ENCODE measurements at regions not wholly inside any gene's neighbourhood (a gene's known extent, or its start where the extent isn't known, plus 50 kb on each side); places are given as distances from the start of the nearest gene placed in this dataset.

DNA sequence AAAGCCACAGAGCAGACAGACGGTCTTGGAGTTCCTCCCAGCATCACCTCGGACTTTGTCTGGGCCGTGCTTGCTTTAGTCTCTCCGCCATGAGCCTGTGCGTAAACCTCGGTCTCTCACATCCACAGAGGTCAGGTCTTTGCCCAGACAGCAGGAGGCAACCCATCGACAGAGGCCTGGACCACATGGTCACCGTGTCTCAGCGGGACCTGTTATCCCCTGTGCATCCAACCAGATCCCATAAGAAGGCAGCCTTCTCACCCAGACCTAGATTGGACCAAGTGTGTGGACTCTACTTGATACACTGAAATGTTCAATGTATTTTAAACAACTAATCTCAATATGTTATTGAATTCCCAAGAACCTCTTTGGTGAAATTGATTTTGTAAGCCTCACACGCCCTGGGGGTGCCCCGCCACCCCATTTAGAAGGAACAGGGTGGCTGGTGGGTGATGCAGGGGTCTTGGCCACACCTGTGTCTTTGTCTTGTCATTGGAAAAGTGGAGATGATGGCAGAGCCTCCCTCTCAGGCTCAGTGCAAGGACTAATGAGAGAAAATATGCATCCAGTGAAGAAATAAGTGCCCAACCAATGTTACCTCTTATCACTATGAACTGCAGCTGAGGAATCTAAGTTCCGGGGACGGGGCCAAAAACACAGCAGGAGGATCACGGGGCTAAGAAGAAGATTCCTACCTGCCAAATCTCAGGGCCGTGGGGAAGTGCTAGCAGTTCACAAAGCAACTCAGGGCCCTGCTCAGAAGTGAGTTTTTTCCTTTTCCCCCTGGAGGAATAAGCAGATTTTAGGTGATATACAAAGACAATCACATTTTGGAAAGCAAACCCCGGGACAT lies 101.6 kb upstream of the BACE2 start:
- TF ChIP-seq, protein P1, sequence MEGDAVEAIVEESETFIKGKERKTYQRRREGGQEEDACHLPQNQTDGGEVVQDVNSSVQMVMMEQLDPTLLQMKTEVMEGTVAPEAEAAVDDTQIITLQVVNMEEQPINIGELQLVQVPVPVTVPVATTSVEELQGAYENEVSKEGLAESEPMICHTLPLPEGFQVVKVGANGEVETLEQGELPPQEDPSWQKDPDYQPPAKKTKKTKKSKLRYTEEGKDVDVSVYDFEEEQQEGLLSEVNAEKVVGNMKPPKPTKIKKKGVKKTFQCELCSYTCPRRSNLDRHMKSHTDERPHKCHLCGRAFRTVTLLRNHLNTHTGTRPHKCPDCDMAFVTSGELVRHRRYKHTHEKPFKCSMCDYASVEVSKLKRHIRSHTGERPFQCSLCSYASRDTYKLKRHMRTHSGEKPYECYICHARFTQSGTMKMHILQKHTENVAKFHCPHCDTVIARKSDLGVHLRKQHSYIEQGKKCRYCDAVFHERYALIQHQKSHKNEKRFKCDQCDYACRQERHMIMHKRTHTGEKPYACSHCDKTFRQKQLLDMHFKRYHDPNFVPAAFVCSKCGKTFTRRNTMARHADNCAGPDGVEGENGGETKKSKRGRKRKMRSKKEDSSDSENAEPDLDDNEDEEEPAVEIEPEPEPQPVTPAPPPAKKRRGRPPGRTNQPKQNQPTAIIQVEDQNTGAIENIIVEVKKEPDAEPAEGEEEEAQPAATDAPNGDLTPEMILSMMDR (IDR thresholded peaks at IDR 0.05) = no peak
- TF ChIP-seq POLR2AphosphoS5 (IDR thresholded peaks at IDR 0.05; ENCODE audit: low read depth, low read length) = no peak
- TF ChIP-seq YY1 (IDR thresholded peaks at IDR 0.05; ENCODE audit: low read depth) = no peak
- TF ChIP-seq GABPA (IDR thresholded peaks at IDR 0.05; ENCODE audit: low read depth) = no peak
- no peak for TF ChIP-seq GATA2 (CRISPR knock-in tag; IDR thresholded peaks at IDR 0.05)
- TF ChIP-seq RAD21 (IDR thresholded peaks at IDR 0.05; ENCODE audit: low read length) = no peak
- no peak for TF ChIP-seq EZH2phosphoT487 (IDR thresholded peaks at IDR 0.05; ENCODE audit: borderline replicate concordance, low read depth)
- TF ChIP-seq, protein P2, sequence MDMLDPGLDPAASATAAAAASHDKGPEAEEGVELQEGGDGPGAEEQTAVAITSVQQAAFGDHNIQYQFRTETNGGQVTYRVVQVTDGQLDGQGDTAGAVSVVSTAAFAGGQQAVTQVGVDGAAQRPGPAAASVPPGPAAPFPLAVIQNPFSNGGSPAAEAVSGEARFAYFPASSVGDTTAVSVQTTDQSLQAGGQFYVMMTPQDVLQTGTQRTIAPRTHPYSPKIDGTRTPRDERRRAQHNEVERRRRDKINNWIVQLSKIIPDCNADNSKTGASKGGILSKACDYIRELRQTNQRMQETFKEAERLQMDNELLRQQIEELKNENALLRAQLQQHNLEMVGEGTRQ (IDR thresholded peaks at IDR 0.05; ENCODE audit: borderline replicate concordance, low read depth, low read length) = no peak

Measured in SK-N-SH (cell line).